ENCODE measurements at regions not wholly inside any gene's neighbourhood (a gene's known extent, or its start where the extent isn't known, plus 50 kb on each side); places are given as distances from the start of the nearest gene placed in this dataset.

DNA sequence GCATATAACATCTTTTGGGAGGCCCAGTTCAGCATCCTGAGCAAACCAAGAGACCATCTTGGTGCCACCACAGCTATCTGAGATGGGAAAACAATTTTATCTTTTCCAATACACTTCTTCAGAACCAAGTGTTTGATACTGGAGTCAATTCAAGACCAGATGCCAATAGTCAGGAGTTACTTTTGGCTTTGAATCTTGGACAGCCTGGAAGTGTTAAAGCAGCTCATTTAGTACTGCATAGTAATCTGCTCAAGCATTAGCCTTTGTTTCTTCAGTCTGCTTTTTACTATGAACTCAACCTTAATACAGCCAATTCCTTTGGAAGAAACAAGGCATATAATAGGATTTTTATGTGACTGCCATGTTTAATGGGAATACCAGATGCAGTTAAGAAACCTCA, 81.9 kb upstream of the TSPAN8 start:
- no peak for TF ChIP-seq POLR2A (IDR thresholded peaks at IDR 0.05)
- TF ChIP-seq, protein P1, sequence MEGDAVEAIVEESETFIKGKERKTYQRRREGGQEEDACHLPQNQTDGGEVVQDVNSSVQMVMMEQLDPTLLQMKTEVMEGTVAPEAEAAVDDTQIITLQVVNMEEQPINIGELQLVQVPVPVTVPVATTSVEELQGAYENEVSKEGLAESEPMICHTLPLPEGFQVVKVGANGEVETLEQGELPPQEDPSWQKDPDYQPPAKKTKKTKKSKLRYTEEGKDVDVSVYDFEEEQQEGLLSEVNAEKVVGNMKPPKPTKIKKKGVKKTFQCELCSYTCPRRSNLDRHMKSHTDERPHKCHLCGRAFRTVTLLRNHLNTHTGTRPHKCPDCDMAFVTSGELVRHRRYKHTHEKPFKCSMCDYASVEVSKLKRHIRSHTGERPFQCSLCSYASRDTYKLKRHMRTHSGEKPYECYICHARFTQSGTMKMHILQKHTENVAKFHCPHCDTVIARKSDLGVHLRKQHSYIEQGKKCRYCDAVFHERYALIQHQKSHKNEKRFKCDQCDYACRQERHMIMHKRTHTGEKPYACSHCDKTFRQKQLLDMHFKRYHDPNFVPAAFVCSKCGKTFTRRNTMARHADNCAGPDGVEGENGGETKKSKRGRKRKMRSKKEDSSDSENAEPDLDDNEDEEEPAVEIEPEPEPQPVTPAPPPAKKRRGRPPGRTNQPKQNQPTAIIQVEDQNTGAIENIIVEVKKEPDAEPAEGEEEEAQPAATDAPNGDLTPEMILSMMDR (IDR thresholded peaks at IDR 0.05): no peak
